Panc1 (cell line): ENCODE measurements at regions not wholly inside any gene's neighbourhood (a gene's known extent, or its start where the extent isn't known, plus 50 kb on each side); places are given as distances from the start of the nearest gene placed in this dataset.

Source experiments
- POLR2AphosphoS5 ChIP-seq: IDR thresholded peaks from 2 replicates; pipeline ENCODE4 v1.6.1; 2012; ENCODE audit warnings: mild to moderate bottlenecking, low read depth, low read length, moderate library complexity
- REST ChIP-seq, 2 experiments: IDR thresholded peaks; 2 replicates each; pipeline ENCODE4 v1.6.1; 2011 to 2012; ENCODE audit warnings: low read depth in 2 of 2, control low read depth in 1 of 2, low read length in 1 of 2, mild to moderate bottlenecking in 1 of 2, moderate library complexity in 1 of 2; ENCODE audit not compliant: insufficient read depth in 1 of 2
- TCF7L2 ChIP-seq: IDR thresholded peaks from 2 replicates; pipeline ENCODE4 v1.6.1; 2011; ENCODE audit warnings: mild to moderate bottlenecking, low read depth, low read length, inconsistent platforms
- TF ChIP-seq, protein P1 (sequence below): fragments of 450-650 bp; IDR thresholded peaks from 2 replicates; pipeline ENCODE4 v1.5.1; 2017; ENCODE audit warnings: mild to moderate bottlenecking

GRCh38 chr7:145331522-145331921 is 495.7 kb upstream of the TPK1 start:
- no peak for TF ChIP-seq POLR2AphosphoS5
- no peak for TF ChIP-seq TCF7L2
- TF ChIP-seq, protein P1, sequence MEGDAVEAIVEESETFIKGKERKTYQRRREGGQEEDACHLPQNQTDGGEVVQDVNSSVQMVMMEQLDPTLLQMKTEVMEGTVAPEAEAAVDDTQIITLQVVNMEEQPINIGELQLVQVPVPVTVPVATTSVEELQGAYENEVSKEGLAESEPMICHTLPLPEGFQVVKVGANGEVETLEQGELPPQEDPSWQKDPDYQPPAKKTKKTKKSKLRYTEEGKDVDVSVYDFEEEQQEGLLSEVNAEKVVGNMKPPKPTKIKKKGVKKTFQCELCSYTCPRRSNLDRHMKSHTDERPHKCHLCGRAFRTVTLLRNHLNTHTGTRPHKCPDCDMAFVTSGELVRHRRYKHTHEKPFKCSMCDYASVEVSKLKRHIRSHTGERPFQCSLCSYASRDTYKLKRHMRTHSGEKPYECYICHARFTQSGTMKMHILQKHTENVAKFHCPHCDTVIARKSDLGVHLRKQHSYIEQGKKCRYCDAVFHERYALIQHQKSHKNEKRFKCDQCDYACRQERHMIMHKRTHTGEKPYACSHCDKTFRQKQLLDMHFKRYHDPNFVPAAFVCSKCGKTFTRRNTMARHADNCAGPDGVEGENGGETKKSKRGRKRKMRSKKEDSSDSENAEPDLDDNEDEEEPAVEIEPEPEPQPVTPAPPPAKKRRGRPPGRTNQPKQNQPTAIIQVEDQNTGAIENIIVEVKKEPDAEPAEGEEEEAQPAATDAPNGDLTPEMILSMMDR = no peak
- TF ChIP-seq REST (IDR thresholded peaks at IDR 0.05; ENCODE audit: insufficient read depth in 1 of 2, low read depth in 2 of 2, low read length in 1 of 2) = no peak
